Cardiac septum (tissue), 1 donor: ENCODE measurements at regions not wholly inside any gene's neighbourhood (a gene's known extent, or its start where the extent isn't known, plus 50 kb on each side); places are given as distances from the start of the nearest gene placed in this dataset.
"Not testable (repeated sequence)": the region's sequence is repeated elsewhere in the genome, so short reads cannot be mapped to it uniquely, and the experiment has no call there.

Source experiments
- DNase-seq: peaks from one replicate; pipeline ENCODE4 v3.0.0-alpha.2; 2020; ENCODE audit warnings: low spot score
- intact Hi-C: fragments of 100-400 bp; cut with DNase I; formaldehyde crosslinking; loops from one replicate; pipeline ENCODE4 v1.14.0; 2022
- donor health status: DM: no; HTN: no; CAD: no.

GRCh38 chr15:96849271-96849900 lies 518.9 kb downstream of the NR2F2 start:
- intact Hi-C loops = no loop called here

GRCh38 chr15:96851613-96852012 lies 521.1 kb downstream of the NR2F2 start:
- intact Hi-C loops = no loop called here
- DNase-seq = no peak

More at GRCh38 chr15:96849271-96849900, 518.9 kb downstream of the NR2F2 start:
- DNase-seq = no peak

GRCh38 chr15:96858694-96859093 lies 528.2 kb downstream of the NR2F2 start:
- no peak for DNase-seq

GRCh38 chr15:96860741-96861140 lies 530.2 kb downstream of the NR2F2 start:
- intact Hi-C loops = no loop called here

More at GRCh38 chr15:96858694-96859093, 528.2 kb downstream of the NR2F2 start:
- intact Hi-C loops = no loop called here

GRCh38 chr15:96867992-96868391 lies 537.5 kb downstream of the NR2F2 start:
- intact Hi-C loops = no loop called here
- no peak for DNase-seq

More at GRCh38 chr15:96860741-96861140, 530.2 kb downstream of the NR2F2 start:
- no peak for DNase-seq

- no peak for DNase-seq
- intact Hi-C loops = no loop called here
Measured at GRCh38 chr15:96869122-96869521, 538.6 kb downstream of the NR2F2 start.

GRCh38 chr15:96869790-96870189 lies 539.3 kb downstream of the NR2F2 start:
- intact Hi-C loops = no loop called here

GRCh38 chr15:96870580-96870979 lies 540.1 kb downstream of the NR2F2 start:
- intact Hi-C loops = no loop called here
- DNase-seq = no peak

More at GRCh38 chr15:96869790-96870189, 539.3 kb downstream of the NR2F2 start:
- no peak for DNase-seq

GRCh38 chr15:96877442-96877841 lies 546.9 kb downstream of the NR2F2 start:
- intact Hi-C loops, DNase-seq: not testable (repeated sequence)

GRCh38 chr15:96878129-96878528 lies 547.6 kb downstream of the NR2F2 start:
- intact Hi-C loops = no loop called here

GRCh38 chr15:96882121-96882772 lies 551.7 kb downstream of the NR2F2 start:
- no peak for DNase-seq
- intact Hi-C loops = no loop called here

More at GRCh38 chr15:96878129-96878528, 547.6 kb downstream of the NR2F2 start:
- DNase-seq = no peak

- intact Hi-C loops = no loop called here
- DNase-seq = no peak
Measured at GRCh38 chr15:96887730-96888129, 557.2 kb downstream of the NR2F2 start.

GRCh38 chr15:96888764-96889163 lies 558.3 kb downstream of the NR2F2 start:
- intact Hi-C loops = no loop called here
- no peak for DNase-seq

- intact Hi-C loops = loop anchor here (5.0 kb wide), 1 partner anchor 533 kb away; no protein-coding TSS in a partner anchor
Measured at GRCh38 chr15:96889734-96890480, 559.4 kb downstream of the NR2F2 start.

GRCh38 chr15:96891046-96891445 lies 560.5 kb downstream of the NR2F2 start:
- no peak for DNase-seq
- intact Hi-C loops = loop anchor here (5.0 kb wide), 1 partner anchor 534 kb away; no protein-coding TSS in a partner anchor

More at GRCh38 chr15:96889734-96890480, 559.4 kb downstream of the NR2F2 start:
- no peak for DNase-seq

- no peak for DNase-seq
- intact Hi-C loops = loop anchor here (5.0 kb wide), 1 partner anchor 536 kb away; no protein-coding TSS in a partner anchor
Measured at GRCh38 chr15:96893159-96893906, 562.8 kb downstream of the NR2F2 start.

GRCh38 chr15:96894659-96895058 lies 564.2 kb downstream of the NR2F2 start:
- intact Hi-C loops = loop anchor here (5.0 kb wide), 1 partner anchor 537 kb away; no protein-coding TSS in a partner anchor

GRCh38 chr15:96896766-96897165 lies 566.3 kb downstream of the NR2F2 start:
- no peak for DNase-seq
- intact Hi-C loops = no loop called here

More at GRCh38 chr15:96894659-96895058, 564.2 kb downstream of the NR2F2 start:
- no peak for DNase-seq

GRCh38 chr15:96914081-96914480 lies 583.6 kb downstream of the NR2F2 start:
- DNase-seq = no peak
- intact Hi-C loops = no loop called here
